ENCODE measurements at regions not wholly inside any gene's neighbourhood (a gene's known extent, or its start where the extent isn't known, plus 50 kb on each side); places are given as distances from the start of the nearest gene placed in this dataset.

GRCh38 chr14:78107166-78107565 is 63.0 kb upstream of the NRXN3 start:
- no peak for TF ChIP-seq ZFX (IDR thresholded peaks at IDR 0.05)
- no peak for TF ChIP-seq CTCF (conservative IDR thresholded peaks at IDR 0.05)
- H3K27ac ChIP-seq, result no peak overlapping the region

- no peak overlapping the region for H3K27ac ChIP-seq
- TF ChIP-seq ZFX (IDR thresholded peaks at IDR 0.05) (no peak), CTCF (conservative IDR thresholded peaks at IDR 0.05) (no peak)
Observed at GRCh38 chr14:78119440-78119839, 50.7 kb upstream of the NRXN3 start.
